GM12878 (cell line): ENCODE measurements at regions not wholly inside any gene's neighbourhood (a gene's known extent, or its start where the extent isn't known, plus 50 kb on each side); places are given as distances from the start of the nearest gene placed in this dataset.

ENCODE experiments used
- ATAC-seq: fragments of 200-7000 bp; cut with Tn5 transposase; 3 replicates; pipeline ENCODE4 v1.9.1; 2020; ENCODE audit warnings: mild to moderate bottlenecking, moderate library complexity
- BruUV-seq: library from RNA; stranded (reverse); fragments of 400-500 nt; replicated peaks from 2 replicates; lab custom pipeline; 2021; lab: Mats Ljungman, UMichigan
- CTCF ChIA-PET: fragments of 300-600 bp; sonication (Branson Sonifier 250); formaldehyde crosslinking; extraction: SDS; loops from one replicate; lab custom pipeline; 2021; ENCODE audit warnings: inconsistent platforms; lab: Yijun Ruan, JAX
- POLR2A ChIA-PET: fragments of 350-600 bp; formaldehyde crosslinking; extraction: SDS; loops from one replicate; lab custom pipeline; 2021; ENCODE audit warnings: inconsistent platforms; lab: Charles Lee
- RAD21 ChIA-PET: fragments of 300-600 bp; sonication (Branson Sonifier 250); formaldehyde crosslinking; loops from one replicate; lab custom pipeline; 2023; ENCODE audit warnings: antibody characterized with exemption; ENCODE audit not compliant: unreplicated experiment; lab: Charles Lee
- SMC1A ChIA-PET: fragments of 300-600 bp; sonication (Branson Sonifier 250); formaldehyde crosslinking; loops from one replicate; lab custom pipeline; 2023; ENCODE audit not compliant: unreplicated experiment, uncharacterized antibody; lab: Charles Lee
- DNase-seq: peaks from one replicate; pipeline ENCODE4 v3.0.0-alpha.2; 2011; ENCODE audit warnings: low read depth, low spot score
- FAIRE-seq: peaks from 3 replicates; lab custom pipeline; 2011; peaks lifted over from hg19 to GRCh38; lab: Jason Lieb, UNC
- H2AFZ ChIP-seq: 2 replicates; pipeline ENCODE4 v1.6.0; 2011; ENCODE audit warnings: low read depth, low read length, control low read depth; ENCODE audit not compliant: control insufficient read depth
- H3K27ac ChIP-seq: 2 replicates; pipeline ENCODE4 v1.5.1; 2011; ENCODE audit warnings: control low read depth; ENCODE audit not compliant: control insufficient read depth, insufficient read depth
- H3K27me3 ChIP-seq, 2 experiments: replicated peaks in 1 of 2; 2 replicates each; pipeline versions ENCODE4 v1.6.0 to v1.6.1; 2011; ENCODE audit warnings: low read length in 1 of 2; ENCODE audit not compliant: control insufficient read depth in 2 of 2, insufficient read depth in 2 of 2
- H3K36me3 ChIP-seq, 2 experiments: 2 replicates each; pipeline ENCODE4 v1.5.1; 2011; ENCODE audit warnings: low read length in 1 of 2; ENCODE audit not compliant: control insufficient read depth in 2 of 2, insufficient read depth in 2 of 2
- H3K4me1 ChIP-seq: 2 replicates; pipeline ENCODE4 v1.6.1; 2011; ENCODE audit warnings: mild to moderate bottlenecking, low read length, moderate library complexity, mixed read lengths; ENCODE audit not compliant: control insufficient read depth, insufficient read depth
- H3K4me2 ChIP-seq: 2 replicates; pipeline ENCODE4 v1.6.0; 2011; ENCODE audit warnings: control low read depth; ENCODE audit not compliant: control insufficient read depth, insufficient read depth
- H3K4me3 ChIP-seq: fragments of 200-600 bp; sonication (generic); 2 replicates; pipeline ENCODE4 v1.5.1; 2016
- H3K79me2 ChIP-seq: 2 replicates; pipeline ENCODE4 v1.6.0; 2011; ENCODE audit warnings: low read length; ENCODE audit not compliant: control insufficient read depth, insufficient read depth
- H3K9ac ChIP-seq: 2 replicates; pipeline ENCODE4 v1.8.0; 2011; ENCODE audit warnings: low read length, control low read depth, mixed read lengths; ENCODE audit not compliant: control insufficient read depth, insufficient read depth
- H3K9me3 ChIP-seq: replicated peaks from 3 replicates; pipeline ENCODE4 v1.5.1; 2011; ENCODE audit warnings: mild to moderate bottlenecking, low read length; ENCODE audit not compliant: control insufficient read depth, insufficient read depth
- H4K20me1 ChIP-seq: 2 replicates; pipeline ENCODE4 v1.6.0; 2011; ENCODE audit not compliant: control insufficient read depth, insufficient read depth
- FOXM1 ChIP-seq: IDR thresholded peaks from 2 replicates; pipeline ENCODE4 v1.6.1; 2012; ENCODE audit warnings: low read depth, mild to moderate bottlenecking, inconsistent platforms, low read length, moderate library complexity
- KLF5 ChIP-seq: fragments of 450-650 bp; IDR thresholded peaks from 2 replicates; pipeline ENCODE4 v1.6.1; 2014; ENCODE audit warnings: mild to moderate bottlenecking; ENCODE audit not compliant: partially characterized antibody
- SMC3 ChIP-seq: IDR thresholded peaks from 2 replicates; pipeline ENCODE4 v1.6.1; 2011; ENCODE audit warnings: low read length, improper control_type of control experiment, borderline replicate concordance
- SRF ChIP-seq, 2 experiments: IDR thresholded peaks; 2 replicates each; pipeline ENCODE4 v1.6.1; 2011; ENCODE audit warnings: low read depth in 2 of 2, low read length in 2 of 2, mild to moderate bottlenecking in 1 of 2, moderate library complexity in 1 of 2
- WGBS: methylation state at CpG from one replicate; pipeline ENCODE4 v1.1.6; 2016; ENCODE audit warnings: low lambda C conversion rate; ENCODE audit not compliant: insufficient replicate concordance, insufficient coverage; ENCODE audit errors: missing lambda C conversion rate; 5-methylcytosine and 5-hydroxymethylcytosine counted together
- in situ Hi-C: fragments of 300-500 bp; cut with MboI; formaldehyde crosslinking; loops from 9 replicates; pipeline ENCODE4 v1.14.3; 2018; ENCODE audit warnings: mixed read lengths
- intact Hi-C: fragments of 100-400 bp; cut with micrococcal nuclease; formaldehyde crosslinking; loops from one replicate; pipeline ENCODE4 v1.14.2; 2022; ENCODE audit not compliant: unreplicated experiment
- TF ChIP-seq, protein P1 (sequence below): IDR thresholded peaks from 2 replicates; pipeline ENCODE4 v1.6.1; 2012; ENCODE audit warnings: mild to moderate bottlenecking, low read depth, low read length

DNA sequence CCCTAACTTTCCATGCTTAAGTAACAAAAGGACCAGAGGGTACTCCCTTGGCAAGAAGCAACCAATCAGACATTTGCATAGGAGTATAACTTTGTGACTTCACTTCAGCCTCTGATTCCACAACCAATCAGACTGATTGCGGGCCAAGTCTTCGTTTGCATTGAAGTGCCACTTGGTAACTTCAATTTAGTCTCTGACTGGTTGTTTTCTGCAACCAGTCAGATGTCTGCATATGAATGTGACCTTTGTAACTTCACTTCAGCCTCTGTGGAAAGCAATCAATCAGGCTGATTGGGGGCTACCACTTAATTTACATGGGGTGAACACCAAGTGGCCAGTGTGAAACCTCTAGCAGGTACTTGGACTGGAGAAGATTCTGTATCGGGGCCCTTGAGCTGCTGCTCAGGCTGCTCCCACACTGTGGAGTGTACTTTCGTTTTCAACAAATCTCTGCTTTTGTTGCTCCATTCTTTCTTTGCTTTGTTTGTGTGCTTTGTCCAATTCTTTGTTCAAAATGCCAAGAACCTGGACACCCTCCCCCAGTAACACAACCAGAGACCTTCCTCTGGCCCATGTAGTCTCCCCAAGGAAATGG, 241.5 kb downstream of the ACKR3 start:
- Histone ChIP-seq H3K9me3 (peaks cover 7% of the 10 kb centered on the region; the same call in 1 of the 3 replicates), H3K4me1 (no peaks in the 10 kb centered on the region), H3K9ac (no peak overlapping the region), H3K27ac (no peak overlapping the region), H2AFZ (no peak overlapping the region), H4K20me1 (no peaks in the 10 kb centered on the region), H3K27me3 (no peaks in the 10 kb centered on the region; a peak in 2 of 4 replicates), H3K4me2 (no peak overlapping the region), H3K4me3 (no peak overlapping the region), H3K79me2 (no peaks in the 10 kb centered on the region), H3K36me3 (no peaks in the 10 kb centered on the region)
- in situ Hi-C loops, result no loop called here
- 28% methylated on average over 4 of the region's 4 CpGs for WGBS
- ChIA-PET POLR2A (no interaction called here), CTCF (no interaction called here), RAD21 (no interaction called here), SMC1A (no interaction called here)
- TF ChIP-seq SRF (IDR thresholded peaks at IDR 0.05; ENCODE audit: low read depth in 2 of 2, low read length in 2 of 2), result no peak
- TF ChIP-seq, protein P1, sequence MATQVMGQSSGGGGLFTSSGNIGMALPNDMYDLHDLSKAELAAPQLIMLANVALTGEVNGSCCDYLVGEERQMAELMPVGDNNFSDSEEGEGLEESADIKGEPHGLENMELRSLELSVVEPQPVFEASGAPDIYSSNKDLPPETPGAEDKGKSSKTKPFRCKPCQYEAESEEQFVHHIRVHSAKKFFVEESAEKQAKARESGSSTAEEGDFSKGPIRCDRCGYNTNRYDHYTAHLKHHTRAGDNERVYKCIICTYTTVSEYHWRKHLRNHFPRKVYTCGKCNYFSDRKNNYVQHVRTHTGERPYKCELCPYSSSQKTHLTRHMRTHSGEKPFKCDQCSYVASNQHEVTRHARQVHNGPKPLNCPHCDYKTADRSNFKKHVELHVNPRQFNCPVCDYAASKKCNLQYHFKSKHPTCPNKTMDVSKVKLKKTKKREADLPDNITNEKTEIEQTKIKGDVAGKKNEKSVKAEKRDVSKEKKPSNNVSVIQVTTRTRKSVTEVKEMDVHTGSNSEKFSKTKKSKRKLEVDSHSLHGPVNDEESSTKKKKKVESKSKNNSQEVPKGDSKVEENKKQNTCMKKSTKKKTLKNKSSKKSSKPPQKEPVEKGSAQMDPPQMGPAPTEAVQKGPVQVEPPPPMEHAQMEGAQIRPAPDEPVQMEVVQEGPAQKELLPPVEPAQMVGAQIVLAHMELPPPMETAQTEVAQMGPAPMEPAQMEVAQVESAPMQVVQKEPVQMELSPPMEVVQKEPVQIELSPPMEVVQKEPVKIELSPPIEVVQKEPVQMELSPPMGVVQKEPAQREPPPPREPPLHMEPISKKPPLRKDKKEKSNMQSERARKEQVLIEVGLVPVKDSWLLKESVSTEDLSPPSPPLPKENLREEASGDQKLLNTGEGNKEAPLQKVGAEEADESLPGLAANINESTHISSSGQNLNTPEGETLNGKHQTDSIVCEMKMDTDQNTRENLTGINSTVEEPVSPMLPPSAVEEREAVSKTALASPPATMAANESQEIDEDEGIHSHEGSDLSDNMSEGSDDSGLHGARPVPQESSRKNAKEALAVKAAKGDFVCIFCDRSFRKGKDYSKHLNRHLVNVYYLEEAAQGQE, result no peak
- no peak for TF ChIP-seq KLF5
- TF ChIP-seq SMC3, result no peak
- TF ChIP-seq FOXM1, result no peak
- intact Hi-C loops, result no loop called here
- BruUV-seq, result no TSS peak
- ATAC-seq (no peak), DNase-seq (no peak), FAIRE-seq (no peak)
